Colonic mucosa (tissue), 4 donors: ENCODE measurements at regions not wholly inside any gene's neighbourhood (a gene's known extent, or its start where the extent isn't known, plus 50 kb on each side); places are given as distances from the start of the nearest gene placed in this dataset.

Experiments used
- DNase-seq: peaks from one replicate; pipeline ENCODE4 v3.0.0-alpha.2; 2020
- H3K27ac ChIP-seq: fragments of 200-600 bp; one replicate; pipeline ENCODE4 v1.8.0; 2021
- H3K27me3 ChIP-seq: fragments of 200-600 bp; one replicate; pipeline ENCODE4 v1.8.0; 2021
- H3K36me3 ChIP-seq: fragments of 200-600 bp; one replicate; pipeline ENCODE4 v1.8.0; 2021
- H3K4me1 ChIP-seq: fragments of 200-600 bp; one replicate; pipeline ENCODE4 v1.8.0; 2021; ENCODE audit warnings: mild to moderate bottlenecking
- H3K4me3 ChIP-seq: fragments of 200-600 bp; one replicate; pipeline ENCODE4 v1.8.0; 2021
- H3K9ac ChIP-seq, 2 donors: one replicate each; pipeline ENCODE4 v1.7.0; 2013; ENCODE audit warnings: control low read depth in 2 of 2, low read depth in 2 of 2, low read length in 2 of 2
- H3K9me3 ChIP-seq: fragments of 200-600 bp; one replicate; pipeline ENCODE4 v1.8.0; 2021
- CTCF ChIP-seq: fragments of 200-600 bp; IDR thresholded peaks from one replicate; pipeline ENCODE4 v1.8.0; 2022; ENCODE audit warnings: antibody characterized with exemption, mild to moderate bottlenecking
- intact Hi-C: fragments of 100-400 bp; cut with DNase I; formaldehyde crosslinking; loops from one replicate; pipeline ENCODE4 v1.14.1; 2022
- donor health status: healthy.
- donor health status: DM: no; HTN: no; CAD: no.
- donor health status: DM: no; HTN: no; CAD: no.

- H3K4me1 ChIP-seq = no peaks in the 10 kb centered on the region
- intact Hi-C loops = no loop called here
- no peaks in the 10 kb centered on the region for H3K36me3 ChIP-seq
- H3K9me3 ChIP-seq = no peaks in the 10 kb centered on the region
- no peak for DNase-seq
- H3K4me3 ChIP-seq = no peak overlapping the region
- H3K27ac ChIP-seq = no peak overlapping the region
- H3K9ac ChIP-seq = no peak overlapping the region
- no peak for TF ChIP-seq CTCF
- no peaks in the 10 kb centered on the region for H3K27me3 ChIP-seq
Observed at GRCh38 chr5:126723643-126724042, 53.3 kb upstream of the LMNB1 start.
